K562 (cell line): ENCODE measurements at regions not wholly inside any gene's neighbourhood (a gene's known extent, or its start where the extent isn't known, plus 50 kb on each side); places are given as distances from the start of the nearest gene placed in this dataset.

ENCODE experiments used
- ATAC-seq: fragments of 200-7000 bp; cut with Tn5 transposase; 3 replicates; pipeline ENCODE4 v1.9.1; 2020; ENCODE audit warnings: moderate library complexity
- BruUV-seq: library from RNA; stranded (reverse); fragments of 400-500 nt; replicated peaks from 2 replicates; lab custom pipeline; 2021; lab: Mats Ljungman, UMichigan
- CTCF ChIA-PET: fragments of 300-600 bp; formaldehyde crosslinking; extraction: SDS; loops from one replicate; lab custom pipeline; 2021; ENCODE audit warnings: low intra/inter-chr PET ratio; lab: Yijun Ruan, JAX
- POLR2A ChIA-PET: fragments of 300-600, 350-650 bp; sonication (Branson Sonifier 250); formaldehyde crosslinking; extraction: SDS; loops from one replicate; lab custom pipeline; 2021; ENCODE audit warnings: antibody characterized with exemption, inconsistent platforms; lab: Yijun Ruan, JAX
- DNase-seq, 4 experiments: peaks; one replicate each; pipeline versions ENCODE4 v3.0.0 to v3.0.0-alpha.2; 2011 to 2018; ENCODE audit warnings: low spot score in 3 of 4, mixed read lengths in 3 of 4; ENCODE audit errors: extremely low read depth in 1 of 4
- FAIRE-seq: peaks from 2 replicates; lab custom pipeline; 2011; peaks lifted over from hg19 to GRCh38; lab: Jason Lieb, UNC
- H2AFZ ChIP-seq: 2 replicates; pipeline ENCODE4 v1.6.0; 2011; ENCODE audit warnings: low read depth, low read length, control low read depth, inconsistent platforms
- H3K27ac ChIP-seq: fragments of 200-600 bp; 3 replicates; pipeline ENCODE4 v1.8.0; 2011; ENCODE audit warnings: low read depth, mild to moderate bottlenecking, control low read depth, inconsistent platforms, low read length, moderate library complexity, mixed read lengths; ENCODE audit errors: extremely low read depth
- H3K27me3 ChIP-seq, 2 experiments: fragments of 300-600 bp in 1 of 2; 2 replicates in 1 of 2; 3 replicates in 1 of 2; pipeline versions ENCODE4 v1.6.0 to v1.8.0; 2011; ENCODE audit warnings: inconsistent platforms in 2 of 2, low read length in 2 of 2, mild to moderate bottlenecking in 1 of 2, mixed read lengths in 1 of 2, moderate library complexity in 1 of 2; ENCODE audit not compliant: control insufficient read depth in 2 of 2, insufficient read depth in 2 of 2
- H3K36me3 ChIP-seq: fragments of 300-600 bp; 3 replicates; pipeline ENCODE4 v1.8.0; 2011; ENCODE audit warnings: mild to moderate bottlenecking, low read length, inconsistent platforms; ENCODE audit not compliant: control insufficient read depth, insufficient read depth
- H3K4me1 ChIP-seq, 2 experiments: fragments of 200-600 bp in 1 of 2; replicated peaks in 1 of 2; 2 replicates in 1 of 2; 3 replicates in 1 of 2; pipeline versions ENCODE4 v1.5.1 to v1.8.0; 2011; ENCODE audit warnings: inconsistent platforms in 2 of 2, low read length in 2 of 2, mild to moderate bottlenecking in 1 of 2, mixed read lengths in 1 of 2, moderate library complexity in 1 of 2; ENCODE audit not compliant: control insufficient read depth in 2 of 2, insufficient read depth in 2 of 2
- H3K4me2 ChIP-seq: 2 replicates; pipeline ENCODE4 v1.6.1; 2011; ENCODE audit warnings: low read length, control low read depth, inconsistent platforms, mixed read lengths; ENCODE audit not compliant: insufficient read depth
- H3K4me3 ChIP-seq: fragments of 200-600 bp; sonication (generic), shearing (Covaris generic); 2 replicates; pipeline ENCODE4 v1.5.1; 2016; ENCODE audit warnings: control low read depth, inconsistent platforms
- H3K79me2 ChIP-seq: fragments of 200-600 bp; 3 replicates; pipeline ENCODE4 v1.8.0; 2011; ENCODE audit warnings: low read length, inconsistent platforms; ENCODE audit not compliant: control insufficient read depth, insufficient read depth
- H3K9ac ChIP-seq, 2 experiments: 2 replicates each; pipeline versions ENCODE4 v1.6.0 to v1.6.1; 2011; ENCODE audit warnings: low read depth in 2 of 2, low read length in 2 of 2, control low read depth in 1 of 2, inconsistent platforms in 1 of 2, mild to moderate bottlenecking in 1 of 2, mixed read lengths in 1 of 2; ENCODE audit not compliant: insufficient read depth in 1 of 2
- H3K9me1 ChIP-seq: one replicate; pipeline ENCODE4 v1.6.0; 2011; ENCODE audit warnings: inconsistent platforms, mild to moderate bottlenecking, low read length, moderate library complexity; ENCODE audit not compliant: control insufficient read depth, insufficient read depth
- H3K9me3 ChIP-seq: replicated peaks from 2 replicates; pipeline ENCODE4 v1.5.1; 2011; ENCODE audit warnings: low read depth, low read length, inconsistent platforms; ENCODE audit not compliant: control insufficient read depth, insufficient read depth
- H4K20me1 ChIP-seq: replicated peaks from 2 replicates; pipeline ENCODE4 v1.6.1; 2011; ENCODE audit warnings: low read length, inconsistent platforms, mixed read lengths; ENCODE audit not compliant: control insufficient read depth, insufficient read depth
- FOXP1 ChIP-seq: sonication (generic); formaldehyde crosslinking; IDR thresholded peaks from 2 replicates; pipeline ENCODE4 v1.8.0; 2022; ENCODE audit warnings: mild to moderate bottlenecking, missing genetic modification reagents
- RFX1 ChIP-seq: fragments of 450-650 bp; IDR thresholded peaks from 2 replicates; pipeline ENCODE4 v1.6.1; 2016; ENCODE audit warnings: mild to moderate bottlenecking, moderate library complexity
- STAG1 ChIP-seq: sonication (generic); formaldehyde crosslinking; IDR thresholded peaks from 2 replicates; pipeline ENCODE4 v1.5.0; 2020; ENCODE audit warnings: missing genetic modification reagents, borderline replicate concordance
- WGBS: fragments of 100-300 bp; shearing (Covaris generic); methylation state at CpG from one replicate; pipeline ENCODE4 v1.1.6; 2016; ENCODE audit warnings: low coverage, mixed read lengths; ENCODE audit not compliant: insufficient coverage; ENCODE audit errors: missing lambda C conversion rate; 5-methylcytosine and 5-hydroxymethylcytosine counted together
- in situ Hi-C: fragments of 300-500 bp; cut with MboI; formaldehyde crosslinking; loops from 4 replicates; pipeline ENCODE4 v1.15.0; 2018; ENCODE audit warnings: inconsistent platforms, mixed read lengths
- intact Hi-C: fragments of 100-400 bp; cut with micrococcal nuclease; formaldehyde crosslinking; loops from 2 replicates; pipeline ENCODE4 v1.14.2; 2022
- TF ChIP-seq, protein P1 (sequence below): fragments of 450-650 bp; IDR thresholded peaks from 2 replicates; pipeline ENCODE4 v1.6.1; 2016

DNA sequence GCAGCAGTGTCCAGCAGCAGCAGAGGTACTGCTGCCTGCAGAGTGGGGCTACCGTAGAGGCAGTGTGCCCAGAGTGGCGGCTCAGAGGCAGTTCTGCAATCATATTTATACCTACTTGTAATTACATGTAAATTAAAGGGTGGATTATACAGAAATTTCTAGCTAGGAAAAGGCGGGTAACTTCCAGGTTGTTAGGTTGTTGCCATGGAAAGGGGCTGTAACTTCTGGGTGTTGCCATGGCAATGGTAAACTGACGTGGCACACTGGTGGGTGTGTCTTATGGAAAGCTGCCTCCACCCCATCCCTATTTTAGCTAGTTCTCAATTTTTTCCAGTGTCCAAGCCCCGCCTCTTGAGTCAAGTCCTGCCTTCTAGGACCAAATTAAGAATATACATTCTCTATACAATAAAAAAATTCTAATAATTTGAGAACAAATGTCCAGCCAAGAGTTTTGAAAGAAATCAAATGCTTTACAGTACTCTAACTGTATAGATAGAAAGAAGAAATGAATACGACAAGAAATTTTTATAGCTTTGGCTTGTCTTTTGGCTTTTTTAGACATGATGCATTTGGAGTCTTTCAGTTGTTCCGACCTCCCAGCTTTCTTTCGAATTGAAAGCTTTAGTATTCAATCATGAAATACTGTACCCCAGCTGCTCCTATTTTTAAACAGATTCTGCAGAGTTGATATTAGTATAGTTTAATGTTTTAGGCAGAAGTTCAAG is 816.6 kb downstream of the DIAPH3 start:
- BruUV-seq, result no TSS peak
- Histone ChIP-seq H3K4me2 (no peak overlapping the region), H3K27ac (no peak overlapping the region), H3K4me1 (no peaks in the 10 kb centered on the region), H3K9me3 (no peaks in the 10 kb centered on the region), H3K27me3 (no peaks in the 10 kb centered on the region), H3K9me1 (no peaks in the 10 kb centered on the region), H2AFZ (no peak overlapping the region), H3K36me3 (no peaks in the 10 kb centered on the region), H3K9ac (no peak overlapping the region), H3K79me2 (no peaks in the 10 kb centered on the region), H4K20me1 (no peaks in the 10 kb centered on the region), H3K4me3 (no peak overlapping the region)
- intact Hi-C loops, result no loop called here
- FAIRE-seq (no peak), DNase-seq (no peak), ATAC-seq (no peak)
- in situ Hi-C loops, result no loop called here
- ChIA-PET POLR2A (no interaction called here), CTCF (no interaction called here)
- under 1% methylated on average over 7 of the region's 8 CpGs for WGBS
- TF ChIP-seq RFX1 (peak; percentile 79), STAG1 (CRISPR knock-in tag) (no peak)
- TF ChIP-seq, protein P1, sequence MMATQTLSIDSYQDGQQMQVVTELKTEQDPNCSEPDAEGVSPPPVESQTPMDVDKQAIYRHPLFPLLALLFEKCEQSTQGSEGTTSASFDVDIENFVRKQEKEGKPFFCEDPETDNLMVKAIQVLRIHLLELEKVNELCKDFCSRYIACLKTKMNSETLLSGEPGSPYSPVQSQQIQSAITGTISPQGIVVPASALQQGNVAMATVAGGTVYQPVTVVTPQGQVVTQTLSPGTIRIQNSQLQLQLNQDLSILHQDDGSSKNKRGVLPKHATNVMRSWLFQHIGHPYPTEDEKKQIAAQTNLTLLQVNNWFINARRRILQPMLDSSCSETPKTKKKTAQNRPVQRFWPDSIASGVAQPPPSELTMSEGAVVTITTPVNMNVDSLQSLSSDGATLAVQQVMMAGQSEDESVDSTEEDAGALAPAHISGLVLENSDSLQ, result peak; percentile 29; the same call in 1 of the 2 replicates

DNA sequence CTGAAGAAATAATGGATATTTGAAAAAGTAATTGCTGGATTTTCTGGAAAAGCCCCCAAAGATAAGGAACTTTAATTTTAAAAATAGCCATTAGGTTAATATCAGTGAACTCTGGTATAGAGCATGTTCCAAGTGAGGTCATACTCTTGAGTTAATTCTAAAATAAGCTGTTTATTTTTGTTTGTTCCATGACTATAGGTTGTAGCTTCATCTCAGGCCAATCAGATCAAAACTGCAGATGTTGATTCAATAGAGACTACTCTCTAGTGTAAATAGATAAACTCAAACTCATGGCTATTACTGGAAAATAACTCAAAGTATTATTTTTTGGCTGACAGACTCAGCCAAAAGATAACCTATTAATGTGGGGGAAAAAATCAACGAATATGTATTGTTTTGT is 815.1 kb downstream of the DIAPH3 start:
- in situ Hi-C loops, result no loop called here
- no CpG with 5 or more reads among the region's 1 CpG for WGBS
- BruUV-seq, result no TSS peak
- Histone ChIP-seq H3K27ac (no peak overlapping the region), H3K4me3 (no peak overlapping the region), H3K9me3 (no peaks in the 10 kb centered on the region), H3K9me1 (no peaks in the 10 kb centered on the region), H3K36me3 (no peaks in the 10 kb centered on the region), H4K20me1 (no peaks in the 10 kb centered on the region), H3K9ac (no peak overlapping the region), H3K27me3 (no peaks in the 10 kb centered on the region), H3K79me2 (no peaks in the 10 kb centered on the region), H3K4me2 (no peak overlapping the region), H2AFZ (no peak overlapping the region), H3K4me1 (no peaks in the 10 kb centered on the region)
- ChIA-PET CTCF (no interaction called here), POLR2A (no interaction called here)
- TF ChIP-seq, protein P1, result no peak
- TF ChIP-seq FOXP1 (CRISPR knock-in tag) (no peak), RFX1 (no peak)
- no peak for FAIRE-seq
- DNase-seq, result no peak
- no peak for ATAC-seq
- intact Hi-C loops, result no loop called here
